Prostate gland (tissue), 2 donors: ENCODE measurements at regions not wholly inside any gene's neighbourhood (a gene's known extent, or its start where the extent isn't known, plus 50 kb on each side); places are given as distances from the start of the nearest gene placed in this dataset.

Experiments
- DNase-seq: peaks from one replicate; pipeline ENCODE4 v3.0.0-alpha.2; 2019; ENCODE audit warnings: low spot score
- H3K27ac ChIP-seq, 2 donors: fragments of 200-600 bp; sonication (generic); 2 replicates each; pipeline ENCODE4 v1.5.1; 2017 to 2019
- H3K27me3 ChIP-seq: fragments of 200-600 bp; sonication (generic); replicated peaks from 2 replicates; pipeline ENCODE4 v1.5.1; 2019; ENCODE audit not compliant: insufficient read depth
- H3K36me3 ChIP-seq, 2 donors: fragments of 200-600 bp; sonication (generic); 1 replicate in 1 of 2; 2 replicates in 1 of 2; pipeline versions ENCODE4 v1.5.1 to v1.8.1; 2017 to 2019
- H3K4me1 ChIP-seq: fragments of 200-600 bp; sonication (generic); replicated peaks from 2 replicates; pipeline ENCODE4 v1.5.1; 2019
- H3K4me3 ChIP-seq, 2 donors: fragments of 200-600 bp; sonication (generic); 2 replicates each; pipeline ENCODE4 v1.5.1; 2017 to 2019
- H3K9me3 ChIP-seq: fragments of 200-600 bp; sonication (generic); 2 replicates; pipeline ENCODE4 v1.5.1; 2017
- CTCF ChIP-seq, 4 experiments: fragments of 200-600 bp in 2 of 4; fragments of 450-650 bp in 2 of 4; sonication (generic) in 2 of 4; IDR thresholded peaks; 1 replicate in 3 of 4; 2 replicates in 1 of 4; pipeline ENCODE4 v1.5.1; 2016 to 2019; ENCODE audit warnings: antibody characterized with exemption in 4 of 4, mild to moderate bottlenecking in 2 of 4, moderate library complexity in 2 of 4
- POLR2A ChIP-seq: fragments of 450-650 bp; IDR thresholded peaks from one replicate; pipeline ENCODE4 v1.6.1; 2016; ENCODE audit warnings: antibody characterized with exemption, mild to moderate bottlenecking
- POLR2AphosphoS5 ChIP-seq: sonication (generic); formaldehyde crosslinking; IDR thresholded peaks from one replicate; pipeline ENCODE4 v1.6.1; 2017; ENCODE audit warnings: antibody characterized with exemption
- WGBS: methylation state at CpG from one replicate; pipeline ENCODE4 v1.1.5; 2018; 5-methylcytosine and 5-hydroxymethylcytosine counted together
- intact Hi-C: fragments of 100-400 bp; cut with DNase I; formaldehyde crosslinking; loops from one replicate; pipeline ENCODE4 v1.14.2; 2022

DNA sequence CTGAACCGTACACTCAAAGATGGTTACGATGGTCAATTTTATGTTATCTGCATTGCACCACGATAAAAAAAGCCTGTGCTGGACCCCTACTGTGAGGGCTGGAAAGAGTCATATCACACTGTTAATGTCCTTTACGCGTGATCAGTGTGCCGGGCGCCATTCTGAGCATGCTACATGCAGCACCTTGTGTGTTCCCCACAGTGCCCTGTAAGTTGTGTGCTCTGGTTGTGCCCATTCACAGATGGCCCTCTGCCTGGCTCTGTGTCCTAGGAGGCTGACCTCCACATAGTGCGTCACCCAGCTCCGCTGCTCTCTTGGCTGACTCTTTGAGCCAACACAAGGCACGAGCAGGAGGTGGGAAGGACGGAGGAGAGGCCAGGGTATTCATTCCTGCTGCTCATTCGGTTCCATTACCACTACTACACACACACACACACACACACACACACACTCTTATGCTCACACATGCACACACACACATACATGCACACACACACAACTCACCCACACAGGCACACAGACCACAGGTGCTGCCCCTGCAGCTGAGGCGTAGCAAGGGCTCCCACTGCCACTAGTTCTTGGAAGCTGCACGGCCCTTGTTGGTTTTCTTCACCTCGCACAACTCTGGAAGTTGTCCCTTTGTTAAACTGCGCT is 129.6 kb upstream of the IQSEC1 start:
- no peaks in the 10 kb centered on the region for H3K4me1 ChIP-seq
- H3K27ac ChIP-seq = no peak overlapping the region
- H3K36me3 ChIP-seq = no peaks in the 10 kb centered on the region
- peaks cover 5% of the 10 kb centered on the region for H3K27me3 ChIP-seq
- H3K4me3 ChIP-seq = no peak overlapping the region
- H3K9me3 ChIP-seq = no peaks in the 10 kb centered on the region
- no peak for TF ChIP-seq CTCF (IDR thresholded peaks at IDR 0.05)
- TF ChIP-seq POLR2AphosphoS5 = no peak
- TF ChIP-seq POLR2A = no peak
- no peak for DNase-seq
- intact Hi-C loops = no loop called here
- WGBS = 89% methylated on average over 16 of the region's 16 CpGs

DNA sequence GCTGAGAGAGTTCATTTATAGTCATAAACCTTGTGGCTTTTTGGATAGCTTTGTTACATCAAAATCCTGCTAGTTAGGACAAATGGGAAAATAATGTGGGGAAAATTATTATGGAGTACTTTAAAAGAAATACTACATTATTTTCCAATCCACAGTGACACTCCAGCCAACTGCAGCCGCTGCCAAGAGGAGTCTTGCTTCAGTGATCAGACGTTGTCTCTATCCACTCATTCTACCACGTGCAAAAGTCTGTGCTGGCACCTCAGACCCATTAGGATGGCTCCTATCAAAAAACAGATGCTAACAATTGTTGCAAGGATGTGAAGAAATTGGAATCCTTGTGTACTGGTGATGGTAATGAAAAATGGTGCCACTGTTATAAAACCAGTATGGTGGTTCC is 128.6 kb upstream of the IQSEC1 start:
- no peak overlapping the region for H3K27ac ChIP-seq
- peaks cover 5% of the 10 kb centered on the region for H3K27me3 ChIP-seq
- no peak overlapping the region for H3K4me3 ChIP-seq
- no peak for DNase-seq
- H3K4me1 ChIP-seq = no peaks in the 10 kb centered on the region
- TF ChIP-seq CTCF (IDR thresholded peaks at IDR 0.05) = no peak
- TF ChIP-seq POLR2AphosphoS5 = no peak
- no peak for TF ChIP-seq POLR2A
- 63% methylated on average over 3 of the region's 3 CpGs for WGBS
- intact Hi-C loops = no loop called here
- no peaks in the 10 kb centered on the region for H3K36me3 ChIP-seq
- H3K9me3 ChIP-seq = no peaks in the 10 kb centered on the region

DNA sequence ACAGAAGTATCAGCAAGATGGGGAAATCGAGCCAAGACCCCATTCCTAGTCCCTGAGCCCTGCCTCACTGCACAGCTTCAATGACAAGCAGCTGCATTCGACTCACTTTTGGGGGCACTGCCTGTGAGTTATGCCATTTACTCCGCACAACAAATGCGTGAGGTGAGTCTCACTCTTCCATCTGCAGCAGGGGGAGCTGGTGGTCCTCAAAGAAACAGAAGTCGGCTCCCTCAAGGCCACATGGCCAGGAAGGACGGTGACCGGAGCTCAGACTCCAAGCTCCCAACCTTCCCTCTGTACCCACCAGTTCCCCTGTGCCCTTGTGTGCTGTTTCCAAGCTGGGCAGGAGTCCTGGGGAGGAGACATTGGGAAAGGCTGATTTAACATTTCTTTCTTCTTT is 127.7 kb upstream of the IQSEC1 start:
- Histone ChIP-seq H3K4me1 (no peaks in the 10 kb centered on the region), H3K36me3 (no peaks in the 10 kb centered on the region), H3K27ac (no peak overlapping the region), H3K27me3 (peaks cover 5% of the 10 kb centered on the region), H3K9me3 (no peaks in the 10 kb centered on the region), H3K4me3 (no peak overlapping the region)
- intact Hi-C loops = no loop called here
- DNase-seq = no peak
- TF ChIP-seq POLR2AphosphoS5 = no peak
- no peak for TF ChIP-seq POLR2A
- TF ChIP-seq CTCF (IDR thresholded peaks at IDR 0.05) = peak in 1 of 4 experiments; percentile 10
- WGBS = 60% methylated on average over 7 of the region's 7 CpGs

GRCh38 chr3:13200465-13200864 is 127.2 kb upstream of the IQSEC1 start:
- H3K27ac ChIP-seq = no peak overlapping the region
- peaks cover 5% of the 10 kb centered on the region for H3K27me3 ChIP-seq
- H3K4me3 ChIP-seq = no peak overlapping the region
- no peak for DNase-seq
- H3K9me3 ChIP-seq = no peaks in the 10 kb centered on the region
- no peaks in the 10 kb centered on the region for H3K4me1 ChIP-seq
- 78% methylated on average over 8 of the region's 8 CpGs for WGBS
- no peak for TF ChIP-seq CTCF (IDR thresholded peaks at IDR 0.05)
- TF ChIP-seq POLR2A = no peak
- no peak for TF ChIP-seq POLR2AphosphoS5
- intact Hi-C loops = no loop called here
- H3K36me3 ChIP-seq = no peaks in the 10 kb centered on the region

DNA sequence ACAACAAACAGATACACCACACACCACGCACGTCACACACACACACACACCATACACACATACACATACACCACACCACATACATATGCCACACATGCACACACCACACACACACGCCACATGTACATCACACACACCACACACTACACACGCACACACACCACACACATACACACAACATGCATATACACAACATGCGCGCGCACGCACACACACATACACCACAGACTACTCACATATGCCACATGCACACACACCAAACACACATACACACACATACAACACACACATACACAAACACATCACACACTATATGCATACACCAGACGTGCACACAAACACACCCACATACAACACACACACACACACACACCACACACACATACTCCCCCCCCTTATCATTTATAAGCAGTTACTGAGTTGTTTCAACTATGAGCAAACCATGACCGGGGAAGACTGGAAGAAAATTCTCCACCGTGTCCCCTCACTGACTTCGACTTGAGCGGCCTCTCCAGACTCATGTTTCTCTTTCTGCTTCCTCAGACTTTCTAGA is 126.7 kb upstream of the IQSEC1 start:
- no peak for TF ChIP-seq CTCF (IDR thresholded peaks at IDR 0.05)
- no peak for TF ChIP-seq POLR2A
- no peak for TF ChIP-seq POLR2AphosphoS5
- Histone ChIP-seq H3K4me1 (no peaks in the 10 kb centered on the region), H3K27ac (no peak overlapping the region), H3K9me3 (no peaks in the 10 kb centered on the region), H3K4me3 (no peak overlapping the region), H3K36me3 (no peaks in the 10 kb centered on the region), H3K27me3 (peaks cover 5% of the 10 kb centered on the region)
- 86% methylated on average over 13 of the region's 13 CpGs for WGBS
- intact Hi-C loops = no loop called here
- DNase-seq = no peak
